ENCODE measurements at regions not wholly inside any gene's neighbourhood (a gene's known extent, or its start where the extent isn't known, plus 50 kb on each side); places are given as distances from the start of the nearest gene placed in this dataset.

DNA sequence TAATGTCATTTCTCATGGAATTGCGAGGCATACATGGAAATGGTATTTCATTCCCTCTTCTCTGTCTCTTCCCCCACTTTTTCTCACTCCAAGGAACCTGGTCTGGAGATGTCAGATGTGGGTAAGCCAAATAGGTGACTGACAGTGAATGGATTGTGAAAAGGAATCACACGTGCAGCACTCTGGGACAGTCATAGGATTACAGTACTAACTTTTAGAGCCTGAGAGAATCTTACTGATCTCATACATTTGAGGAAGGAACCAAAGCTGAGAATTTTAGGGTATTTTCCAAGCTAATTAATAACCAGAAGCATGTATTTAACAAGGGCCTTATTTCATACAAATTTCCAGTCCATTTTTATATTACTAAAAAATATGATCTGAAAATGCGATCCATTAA, 58.1 kb upstream of the ERBB4 start:
- ATAC-seq, result no peak
- no peaks in the 10 kb centered on the region for H3K9me1 ChIP-seq (ENCODE audit: control insufficient read depth, insufficient read depth, low read length)
- no peaks in the 10 kb centered on the region; the same call in 1 of the 2 replicates for H3K9me3 ChIP-seq (replicated peaks; ENCODE audit: control insufficient read depth, insufficient read depth, low read depth, low read length)
- H3K36me3 ChIP-seq (ENCODE audit: control insufficient read depth, insufficient read depth, low read length), result no peaks in the 10 kb centered on the region
- no peak for DNase-seq (ENCODE audit: extremely low read depth in 1 of 4, low spot score in 3 of 4)
- ChIA-PET POLR2A (no interaction called here), CTCF (ENCODE audit: low intra/inter-chr PET ratio) (no interaction called here)
- in situ Hi-C loops (cut with MboI), result no loop called here
- no peak overlapping the region for H3K9ac ChIP-seq (ENCODE audit: insufficient read depth in 1 of 2, low read depth in 2 of 2, low read length in 2 of 2)
- H3K4me1 ChIP-seq (replicated peaks in 1 of 2; ENCODE audit: control insufficient read depth in 2 of 2, insufficient read depth in 2 of 2, low read length in 2 of 2), result no peaks in the 10 kb centered on the region
- H3K79me2 ChIP-seq (ENCODE audit: control insufficient read depth, insufficient read depth, low read length), result no peaks in the 10 kb centered on the region
- intact Hi-C loops (cut with micrococcal nuclease), result no loop called here
- FAIRE-seq, result no peak
- no peak overlapping the region for H3K4me2 ChIP-seq (ENCODE audit: insufficient read depth, low read length)
- TF ChIP-seq ZKSCAN1 (IDR thresholded peaks at IDR 0.05; ENCODE audit: low read depth, low read length), result no peak
- TF ChIP-seq, protein P1, sequence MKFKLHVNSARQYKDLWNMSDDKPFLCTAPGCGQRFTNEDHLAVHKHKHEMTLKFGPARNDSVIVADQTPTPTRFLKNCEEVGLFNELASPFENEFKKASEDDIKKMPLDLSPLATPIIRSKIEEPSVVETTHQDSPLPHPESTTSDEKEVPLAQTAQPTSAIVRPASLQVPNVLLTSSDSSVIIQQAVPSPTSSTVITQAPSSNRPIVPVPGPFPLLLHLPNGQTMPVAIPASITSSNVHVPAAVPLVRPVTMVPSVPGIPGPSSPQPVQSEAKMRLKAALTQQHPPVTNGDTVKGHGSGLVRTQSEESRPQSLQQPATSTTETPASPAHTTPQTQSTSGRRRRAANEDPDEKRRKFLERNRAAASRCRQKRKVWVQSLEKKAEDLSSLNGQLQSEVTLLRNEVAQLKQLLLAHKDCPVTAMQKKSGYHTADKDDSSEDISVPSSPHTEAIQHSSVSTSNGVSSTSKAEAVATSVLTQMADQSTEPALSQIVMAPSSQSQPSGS (CRISPR knock-in tag; IDR thresholded peaks at IDR 0.05), result no peak
- H2AFZ ChIP-seq (ENCODE audit: low read depth, low read length), result no peak overlapping the region
- H4K20me1 ChIP-seq (replicated peaks; ENCODE audit: control insufficient read depth, insufficient read depth, low read length), result no peaks in the 10 kb centered on the region
- H3K27ac ChIP-seq (ENCODE audit: extremely low read depth, low read depth, low read length), result no peak overlapping the region
- no peak overlapping the region for H3K4me3 ChIP-seq
- no TSS peak for BruUV-seq (replicated peaks)
- WGBS (ENCODE audit: insufficient coverage, low coverage, missing lambda C conversion rate), result 0% methylated on average over 3 of the region's 3 CpGs
- no peaks in the 10 kb centered on the region for H3K27me3 ChIP-seq (ENCODE audit: control insufficient read depth in 2 of 2, insufficient read depth in 2 of 2, low read length in 2 of 2)

GRCh38 chr2:212596276-212596675, 57.7 kb upstream of the ERBB4 start:
- no peak overlapping the region for H3K27ac ChIP-seq (ENCODE audit: extremely low read depth, low read depth, low read length)
- no peaks in the 10 kb centered on the region for H3K36me3 ChIP-seq (ENCODE audit: control insufficient read depth, insufficient read depth, low read length)
- in situ Hi-C loops (cut with MboI), result no loop called here
- H3K79me2 ChIP-seq (ENCODE audit: control insufficient read depth, insufficient read depth, low read length), result no peaks in the 10 kb centered on the region
- ATAC-seq, result no peak
- no peaks in the 10 kb centered on the region for H4K20me1 ChIP-seq (replicated peaks; ENCODE audit: control insufficient read depth, insufficient read depth, low read length)
- H3K27me3 ChIP-seq (ENCODE audit: control insufficient read depth in 2 of 2, insufficient read depth in 2 of 2, low read length in 2 of 2), result no peaks in the 10 kb centered on the region
- ChIA-PET POLR2A (no interaction called here), CTCF (ENCODE audit: low intra/inter-chr PET ratio) (no interaction called here)
- no peaks in the 10 kb centered on the region for H3K9me1 ChIP-seq (ENCODE audit: control insufficient read depth, insufficient read depth, low read length)
- H3K4me2 ChIP-seq (ENCODE audit: insufficient read depth, low read length), result no peak overlapping the region
- FAIRE-seq, result no peak
- no peaks in the 10 kb centered on the region for H3K4me1 ChIP-seq (replicated peaks in 1 of 2; ENCODE audit: control insufficient read depth in 2 of 2, insufficient read depth in 2 of 2, low read length in 2 of 2)
- no TSS peak for BruUV-seq (replicated peaks)
- DNase-seq (ENCODE audit: extremely low read depth in 1 of 4, low spot score in 3 of 4), result no peak
- no peak overlapping the region for H3K9ac ChIP-seq (ENCODE audit: insufficient read depth in 1 of 2, low read depth in 2 of 2, low read length in 2 of 2)
- intact Hi-C loops (cut with micrococcal nuclease), result no loop called here
- H3K9me3 ChIP-seq (replicated peaks; ENCODE audit: control insufficient read depth, insufficient read depth, low read depth, low read length), result no peaks in the 10 kb centered on the region; the same call in 1 of the 2 replicates
- no peak overlapping the region for H2AFZ ChIP-seq (ENCODE audit: low read depth, low read length)
- 0% methylated on average over 3 of the region's 3 CpGs for WGBS (ENCODE audit: insufficient coverage, low coverage, missing lambda C conversion rate)
- no peak overlapping the region for H3K4me3 ChIP-seq
- no peak for TF ChIP-seq NEUROD1 (IDR thresholded peaks at IDR 0.05; ENCODE audit: borderline replicate concordance, low read depth, low read length, partially characterized antibody)
- no peak for TF ChIP-seq NFXL1 (CRISPR knock-in tag; IDR thresholded peaks at IDR 0.05)
- TF ChIP-seq CREM (IDR thresholded peaks at IDR 0.05; ENCODE audit: low read depth), result no peak
- TF ChIP-seq, protein P2, sequence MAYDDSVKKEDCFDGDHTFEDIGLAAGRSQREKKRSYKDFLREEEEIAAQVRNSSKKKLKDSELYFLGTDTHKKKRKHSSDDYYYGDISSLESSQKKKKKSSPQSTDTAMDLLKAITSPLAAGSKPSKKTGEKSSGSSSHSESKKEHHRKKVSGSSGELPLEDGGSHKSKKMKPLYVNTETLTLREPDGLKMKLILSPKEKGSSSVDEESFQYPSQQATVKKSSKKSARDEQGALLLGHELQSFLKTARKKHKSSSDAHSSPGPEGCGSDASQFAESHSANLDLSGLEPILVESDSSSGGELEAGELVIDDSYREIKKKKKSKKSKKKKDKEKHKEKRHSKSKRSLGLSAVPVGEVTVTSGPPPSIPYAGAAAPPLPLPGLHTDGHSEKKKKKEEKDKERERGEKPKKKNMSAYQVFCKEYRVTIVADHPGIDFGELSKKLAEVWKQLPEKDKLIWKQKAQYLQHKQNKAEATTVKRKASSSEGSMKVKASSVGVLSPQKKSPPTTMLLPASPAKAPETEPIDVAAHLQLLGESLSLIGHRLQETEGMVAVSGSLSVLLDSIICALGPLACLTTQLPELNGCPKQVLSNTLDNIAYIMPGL (CRISPR knock-in tag; IDR thresholded peaks at IDR 0.05), result no peak
- no peak for TF ChIP-seq ZNF644 (tag; IDR thresholded peaks at IDR 0.05; ENCODE audit: low read depth)
- TF ChIP-seq CXXC5 (CRISPR knock-in tag; IDR thresholded peaks at IDR 0.05), result no peak
- TF ChIP-seq FUS (optimal IDR thresholded peaks at IDR 0.05; ENCODE audit: low read depth, low read length), result no peak
- TF ChIP-seq, protein P3, sequence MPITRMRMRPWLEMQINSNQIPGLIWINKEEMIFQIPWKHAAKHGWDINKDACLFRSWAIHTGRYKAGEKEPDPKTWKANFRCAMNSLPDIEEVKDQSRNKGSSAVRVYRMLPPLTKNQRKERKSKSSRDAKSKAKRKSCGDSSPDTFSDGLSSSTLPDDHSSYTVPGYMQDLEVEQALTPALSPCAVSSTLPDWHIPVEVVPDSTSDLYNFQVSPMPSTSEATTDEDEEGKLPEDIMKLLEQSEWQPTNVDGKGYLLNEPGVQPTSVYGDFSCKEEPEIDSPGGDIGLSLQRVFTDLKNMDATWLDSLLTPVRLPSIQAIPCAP (CRISPR knock-in tag; IDR thresholded peaks at IDR 0.05; ENCODE audit: borderline replicate concordance), result no peak
- TF ChIP-seq ETV6 (IDR thresholded peaks at IDR 0.05; ENCODE audit: borderline replicate concordance in 1 of 2, low read depth in 2 of 2, low read length in 1 of 2), result no peak
- no peak for TF ChIP-seq ETV6 (CRISPR knock-in tag; IDR thresholded peaks at IDR 0.05; ENCODE audit: borderline replicate concordance)
- TF ChIP-seq GATAD2B (IDR thresholded peaks at IDR 0.05; ENCODE audit: borderline replicate concordance), result no peak
- no peak for TF ChIP-seq SREBF2 (CRISPR knock-in tag; IDR thresholded peaks at IDR 0.05)

Measured in K562 (cell line).